ENCODE measurements at regions not wholly inside any gene's neighbourhood (a gene's known extent, or its start where the extent isn't known, plus 50 kb on each side); places are given as distances from the start of the nearest gene placed in this dataset.

DNA sequence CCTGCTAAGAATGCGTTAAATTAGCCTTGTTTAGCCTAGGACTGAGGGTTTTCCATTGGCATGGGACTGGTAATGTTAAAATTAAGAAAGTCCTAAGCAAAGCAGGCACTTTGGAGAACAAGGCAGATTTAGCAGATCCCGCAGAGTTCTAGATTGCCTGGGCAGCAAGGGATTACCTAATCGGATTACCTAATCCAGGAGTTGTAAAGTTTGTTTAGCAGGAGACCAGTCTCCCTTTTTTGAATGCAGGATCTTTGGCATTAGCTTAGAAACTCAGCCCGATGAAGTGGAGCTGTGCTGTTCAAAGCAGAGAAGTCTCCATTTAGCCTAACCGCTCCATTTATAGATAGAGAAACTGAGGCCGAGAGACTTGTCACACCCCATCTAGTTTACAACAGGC, 206.0 kb downstream of the DMRT2 start:
- TF ChIP-seq, protein P1, sequence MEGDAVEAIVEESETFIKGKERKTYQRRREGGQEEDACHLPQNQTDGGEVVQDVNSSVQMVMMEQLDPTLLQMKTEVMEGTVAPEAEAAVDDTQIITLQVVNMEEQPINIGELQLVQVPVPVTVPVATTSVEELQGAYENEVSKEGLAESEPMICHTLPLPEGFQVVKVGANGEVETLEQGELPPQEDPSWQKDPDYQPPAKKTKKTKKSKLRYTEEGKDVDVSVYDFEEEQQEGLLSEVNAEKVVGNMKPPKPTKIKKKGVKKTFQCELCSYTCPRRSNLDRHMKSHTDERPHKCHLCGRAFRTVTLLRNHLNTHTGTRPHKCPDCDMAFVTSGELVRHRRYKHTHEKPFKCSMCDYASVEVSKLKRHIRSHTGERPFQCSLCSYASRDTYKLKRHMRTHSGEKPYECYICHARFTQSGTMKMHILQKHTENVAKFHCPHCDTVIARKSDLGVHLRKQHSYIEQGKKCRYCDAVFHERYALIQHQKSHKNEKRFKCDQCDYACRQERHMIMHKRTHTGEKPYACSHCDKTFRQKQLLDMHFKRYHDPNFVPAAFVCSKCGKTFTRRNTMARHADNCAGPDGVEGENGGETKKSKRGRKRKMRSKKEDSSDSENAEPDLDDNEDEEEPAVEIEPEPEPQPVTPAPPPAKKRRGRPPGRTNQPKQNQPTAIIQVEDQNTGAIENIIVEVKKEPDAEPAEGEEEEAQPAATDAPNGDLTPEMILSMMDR (conservative IDR thresholded peaks at IDR 0.05; ENCODE audit: low read depth, low read length) = no peak
- no peak for TF ChIP-seq EZH2phosphoT487 (IDR thresholded peaks at IDR 0.05; ENCODE audit: borderline replicate concordance, low read length)
